ENCODE measurements at regions not wholly inside any gene's neighbourhood (a gene's known extent, or its start where the extent isn't known, plus 50 kb on each side); places are given as distances from the start of the nearest gene placed in this dataset.

DNA sequence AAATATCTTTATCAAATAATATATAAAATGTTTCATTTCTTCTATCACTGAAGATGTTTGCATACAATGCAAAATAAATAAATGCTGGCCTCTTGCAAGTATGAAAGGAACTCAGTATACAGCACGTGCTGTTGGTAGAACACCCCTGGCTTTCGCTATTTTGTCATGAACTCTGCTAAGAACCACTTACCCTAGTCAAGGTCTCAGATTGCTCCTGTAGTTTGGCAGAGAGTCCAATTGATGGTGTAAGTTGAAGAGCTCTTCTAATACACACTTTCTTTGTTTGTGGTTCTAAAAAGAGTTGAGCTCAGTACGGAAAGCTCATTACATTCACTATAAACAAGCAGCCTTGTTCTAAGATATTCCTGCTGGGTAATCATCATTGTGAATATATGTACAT lies 1258.9 kb downstream of the EFNB2 start:
- DNase-seq (ENCODE audit: low read depth in 4 of 6, low spot score in 6 of 6) = no peak
- WGBS (ENCODE audit: insufficient coverage) = 60% methylated on average over 1 of the region's 3 CpGs

DNA sequence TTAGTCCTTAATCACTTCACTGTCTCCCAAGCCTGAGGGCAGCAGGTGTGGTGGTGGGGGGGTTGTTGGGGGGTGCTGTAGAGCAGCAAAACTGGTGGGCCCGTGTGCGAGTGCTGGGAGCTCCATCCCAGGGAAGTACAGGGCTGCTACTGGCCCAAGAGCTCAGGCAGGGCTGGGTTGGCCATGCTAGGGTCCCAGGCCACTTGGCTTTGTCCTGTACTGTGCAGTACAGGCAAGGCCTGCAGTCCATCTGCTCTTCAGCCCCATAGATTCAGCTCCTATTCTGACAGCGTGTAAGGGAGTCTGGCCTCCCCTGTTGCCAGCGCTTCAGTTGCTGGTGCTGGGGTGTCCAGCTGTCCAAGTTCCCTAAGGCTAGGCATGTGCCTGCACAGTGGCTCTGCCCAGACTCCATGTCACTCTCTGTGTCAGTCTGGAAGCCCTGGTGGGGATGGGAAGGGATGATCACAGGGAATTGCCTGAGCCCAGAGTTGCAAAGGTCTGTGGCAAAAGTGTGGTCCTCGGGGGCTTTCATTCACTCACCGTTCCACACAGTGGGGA lies 1261.7 kb downstream of the EFNB2 start:
- Histone ChIP-seq H3K4me3 (ENCODE audit: low read depth, low read length) (no peak overlapping the region), H3K9me3 (ENCODE audit: control insufficient read depth, insufficient read depth, low read length) (no peaks in the 10 kb centered on the region), H3K36me3 (ENCODE audit: control insufficient read depth, insufficient read depth, low read length) (no peaks in the 10 kb centered on the region), H3K4me1 (ENCODE audit: control insufficient read depth, insufficient read depth, low read length) (no peaks in the 10 kb centered on the region), H3K27me3 (ENCODE audit: control insufficient read depth, insufficient read depth, low read length) (no peaks in the 10 kb centered on the region), H3K27ac (ENCODE audit: low read depth, low read length) (no peak overlapping the region)
- WGBS (ENCODE audit: insufficient coverage) = 87% methylated on average over 6 of the region's 6 CpGs
- no peak for DNase-seq (ENCODE audit: low read depth in 4 of 6, low spot score in 6 of 6)

More for the DNA sequence above, 1258.9 kb downstream of the EFNB2 start:
- no peaks in the 10 kb centered on the region for H3K27me3 ChIP-seq (ENCODE audit: control insufficient read depth, insufficient read depth, low read length)
- H3K4me3 ChIP-seq (ENCODE audit: low read depth, low read length) = no peak overlapping the region
- no peaks in the 10 kb centered on the region for H3K4me1 ChIP-seq (ENCODE audit: control insufficient read depth, insufficient read depth, low read length)
- H3K36me3 ChIP-seq (ENCODE audit: control insufficient read depth, insufficient read depth, low read length) = no peaks in the 10 kb centered on the region
- H3K9me3 ChIP-seq (ENCODE audit: control insufficient read depth, insufficient read depth, low read length) = no peaks in the 10 kb centered on the region
- no peak overlapping the region for H3K27ac ChIP-seq (ENCODE audit: low read depth, low read length)

- H3K27me3 ChIP-seq (ENCODE audit: control insufficient read depth, insufficient read depth, low read length) = no peaks in the 10 kb centered on the region
- WGBS (ENCODE audit: insufficient coverage) = 88% methylated on average over 7 of the region's 13 CpGs
Measured at GRCh38 chr13:105272660-105273631, 1262.5 kb downstream of the EFNB2 start.

GRCh38 chr13:105266615-105267014 lies 1268.8 kb downstream of the EFNB2 start:
- H3K4me1 ChIP-seq (ENCODE audit: control insufficient read depth, insufficient read depth, low read length) = no peaks in the 10 kb centered on the region
- 50% methylated on average over 2 of the region's 2 CpGs for WGBS (ENCODE audit: insufficient coverage)
- no peak for DNase-seq (ENCODE audit: low read depth in 4 of 6, low spot score in 6 of 6)

More at GRCh38 chr13:105272660-105273631, 1262.5 kb downstream of the EFNB2 start:
- Histone ChIP-seq H3K36me3 (ENCODE audit: control insufficient read depth, insufficient read depth, low read length) (no peaks in the 10 kb centered on the region), H3K9me3 (ENCODE audit: control insufficient read depth, insufficient read depth, low read length) (no peaks in the 10 kb centered on the region), H3K27ac (ENCODE audit: low read depth, low read length) (no peak overlapping the region), H3K4me3 (ENCODE audit: low read depth, low read length) (no peak overlapping the region), H3K4me1 (ENCODE audit: control insufficient read depth, insufficient read depth, low read length) (no peaks in the 10 kb centered on the region)
- no peak for DNase-seq (ENCODE audit: low read depth in 4 of 6, low spot score in 6 of 6)

GRCh38 chr13:105262579-105262978 lies 1272.9 kb downstream of the EFNB2 start:
- H3K4me3 ChIP-seq (ENCODE audit: low read depth, low read length) = no peak overlapping the region
- no peaks in the 10 kb centered on the region for H3K27me3 ChIP-seq (ENCODE audit: control insufficient read depth, insufficient read depth, low read length)
- WGBS (ENCODE audit: insufficient coverage) = no CpG with 5 or more reads among the region's 2 CpGs
- no peak for DNase-seq (ENCODE audit: low read depth in 4 of 6, low spot score in 6 of 6)
- no peak overlapping the region for H3K27ac ChIP-seq (ENCODE audit: low read depth, low read length)
- no peaks in the 10 kb centered on the region for H3K9me3 ChIP-seq (ENCODE audit: control insufficient read depth, insufficient read depth, low read length)
- H3K4me1 ChIP-seq (ENCODE audit: control insufficient read depth, insufficient read depth, low read length) = no peaks in the 10 kb centered on the region
- no peaks in the 10 kb centered on the region for H3K36me3 ChIP-seq (ENCODE audit: control insufficient read depth, insufficient read depth, low read length)

More at GRCh38 chr13:105266615-105267014, 1268.8 kb downstream of the EFNB2 start:
- Histone ChIP-seq H3K27ac (ENCODE audit: low read depth, low read length) (no peak overlapping the region), H3K27me3 (ENCODE audit: control insufficient read depth, insufficient read depth, low read length) (no peaks in the 10 kb centered on the region), H3K4me3 (ENCODE audit: low read depth, low read length) (no peak overlapping the region), H3K36me3 (ENCODE audit: control insufficient read depth, insufficient read depth, low read length) (no peaks in the 10 kb centered on the region), H3K9me3 (ENCODE audit: control insufficient read depth, insufficient read depth, low read length) (no peaks in the 10 kb centered on the region)

- no peak overlapping the region for H3K4me3 ChIP-seq (ENCODE audit: low read depth, low read length)
- no peak overlapping the region for H3K27ac ChIP-seq (ENCODE audit: low read depth, low read length)
- 94% methylated on average over 2 of the region's 6 CpGs for WGBS (ENCODE audit: insufficient coverage)
- no peak for DNase-seq (ENCODE audit: low read depth in 4 of 6, low spot score in 6 of 6)
- no peaks in the 10 kb centered on the region for H3K36me3 ChIP-seq (ENCODE audit: control insufficient read depth, insufficient read depth, low read length)
- H3K4me1 ChIP-seq (ENCODE audit: control insufficient read depth, insufficient read depth, low read length) = no peaks in the 10 kb centered on the region
- no peaks in the 10 kb centered on the region for H3K27me3 ChIP-seq (ENCODE audit: control insufficient read depth, insufficient read depth, low read length)
- H3K9me3 ChIP-seq (ENCODE audit: control insufficient read depth, insufficient read depth, low read length) = no peaks in the 10 kb centered on the region
Measured at GRCh38 chr13:105259426-105259825, 1276.0 kb downstream of the EFNB2 start.

DNA sequence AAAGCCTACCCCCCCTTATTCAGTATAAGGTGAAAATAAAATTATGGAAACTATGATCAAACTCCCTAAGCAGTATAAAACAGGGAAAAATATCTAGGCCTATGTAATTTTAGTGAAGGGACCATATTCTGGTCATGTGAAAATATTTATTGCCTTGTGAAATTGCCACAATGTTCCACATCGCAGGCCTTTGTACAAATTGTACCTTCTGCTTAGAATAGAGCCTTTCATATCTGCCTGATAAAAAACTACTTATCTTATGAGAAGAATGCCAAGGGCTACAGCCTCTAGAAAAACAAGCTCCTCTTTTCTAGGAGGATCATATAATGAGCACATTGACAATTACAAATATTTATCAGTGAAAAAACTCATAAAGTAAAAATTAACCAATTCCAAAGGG lies 1280.0 kb downstream of the EFNB2 start:
- no CpG with 5 or more reads among the region's 1 CpG for WGBS (ENCODE audit: insufficient coverage)
- H3K27ac ChIP-seq (ENCODE audit: low read depth, low read length) = no peak overlapping the region
- no peak for DNase-seq (ENCODE audit: low read depth in 4 of 6, low spot score in 6 of 6)
- H3K9me3 ChIP-seq (ENCODE audit: control insufficient read depth, insufficient read depth, low read length) = no peaks in the 10 kb centered on the region
- no peaks in the 10 kb centered on the region for H3K36me3 ChIP-seq (ENCODE audit: control insufficient read depth, insufficient read depth, low read length)
- no peak overlapping the region for H3K4me3 ChIP-seq (ENCODE audit: low read depth, low read length)
- no peaks in the 10 kb centered on the region for H3K27me3 ChIP-seq (ENCODE audit: control insufficient read depth, insufficient read depth, low read length)
- H3K4me1 ChIP-seq (ENCODE audit: control insufficient read depth, insufficient read depth, low read length) = no peaks in the 10 kb centered on the region

GRCh38 chr13:105251293-105251692 lies 1284.2 kb downstream of the EFNB2 start:
- H3K9me3 ChIP-seq (ENCODE audit: control insufficient read depth, insufficient read depth, low read length) = no peaks in the 10 kb centered on the region
- H3K27me3 ChIP-seq (ENCODE audit: control insufficient read depth, insufficient read depth, low read length) = no peaks in the 10 kb centered on the region
- no peaks in the 10 kb centered on the region for H3K36me3 ChIP-seq (ENCODE audit: control insufficient read depth, insufficient read depth, low read length)
- H3K4me3 ChIP-seq (ENCODE audit: low read depth, low read length) = no peak overlapping the region
- no peak for DNase-seq (ENCODE audit: low read depth in 4 of 6, low spot score in 6 of 6)
- H3K27ac ChIP-seq (ENCODE audit: low read depth, low read length) = no peak overlapping the region
- H3K4me1 ChIP-seq (ENCODE audit: control insufficient read depth, insufficient read depth, low read length) = no peaks in the 10 kb centered on the region

DNA sequence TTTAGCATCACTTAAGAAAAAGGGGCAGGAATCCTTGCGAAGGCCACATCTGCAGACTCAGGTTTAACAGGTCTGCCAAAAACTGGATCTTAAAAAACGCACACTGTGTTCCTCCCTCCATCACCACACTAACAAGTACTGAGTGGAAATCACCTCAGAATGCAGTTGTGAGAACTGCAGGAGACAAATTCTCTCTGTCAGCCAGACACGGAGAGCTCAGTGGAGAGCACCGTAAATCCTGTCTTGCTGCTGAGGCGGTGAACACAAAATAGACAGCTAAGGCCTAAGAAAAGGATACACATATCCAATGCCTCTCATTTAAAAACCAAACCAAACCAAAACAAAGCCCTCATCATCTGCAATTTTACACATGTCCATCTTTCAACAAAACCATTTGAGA lies 1287.6 kb downstream of the EFNB2 start:
- DNase-seq (ENCODE audit: low read depth in 4 of 6, low spot score in 6 of 6) = peak in 2 of 6 donors; percentile 11 to 78
- Histone ChIP-seq H3K4me1 (ENCODE audit: control insufficient read depth, insufficient read depth, low read length) (no peaks in the 10 kb centered on the region), H3K27me3 (ENCODE audit: control insufficient read depth, insufficient read depth, low read length) (no peaks in the 10 kb centered on the region), H3K27ac (ENCODE audit: low read depth, low read length) (no peak overlapping the region), H3K9me3 (ENCODE audit: control insufficient read depth, insufficient read depth, low read length) (no peaks in the 10 kb centered on the region), H3K4me3 (ENCODE audit: low read depth, low read length) (no peak overlapping the region), H3K36me3 (ENCODE audit: control insufficient read depth, insufficient read depth, low read length) (no peaks in the 10 kb centered on the region)
- WGBS (ENCODE audit: insufficient coverage) = 27% methylated on average over 3 of the region's 5 CpGs

DNA sequence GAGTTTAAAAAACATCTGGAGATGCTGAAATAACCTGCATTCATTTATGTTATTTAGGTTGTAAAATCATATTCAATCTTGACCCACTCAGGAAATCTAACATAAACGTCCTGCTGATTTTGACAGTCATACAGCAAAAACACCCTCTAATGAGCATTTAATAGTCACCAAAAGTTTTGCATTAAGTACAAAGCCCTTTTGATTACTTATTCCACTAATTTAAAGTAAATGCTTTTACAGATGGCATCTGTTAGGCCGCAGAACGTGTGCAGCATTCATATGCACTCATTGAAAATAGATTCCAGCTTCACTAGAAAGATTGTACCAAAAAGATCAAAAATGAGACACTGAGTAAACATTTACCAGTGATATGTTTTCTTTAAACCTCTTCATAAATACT lies 1295.1 kb downstream of the EFNB2 start:
- WGBS (ENCODE audit: insufficient coverage) = no CpG with 5 or more reads among the region's 3 CpGs
- no peaks in the 10 kb centered on the region for H3K36me3 ChIP-seq (ENCODE audit: control insufficient read depth, insufficient read depth, low read length)
- H3K27me3 ChIP-seq (ENCODE audit: control insufficient read depth, insufficient read depth, low read length) = no peaks in the 10 kb centered on the region
- H3K4me3 ChIP-seq (ENCODE audit: low read depth, low read length) = no peak overlapping the region
- H3K27ac ChIP-seq (ENCODE audit: low read depth, low read length) = no peak overlapping the region
- peak in 2 of 6 donors; percentile 38 to 55 for DNase-seq (ENCODE audit: low read depth in 4 of 6, low spot score in 6 of 6)
- H3K9me3 ChIP-seq (ENCODE audit: control insufficient read depth, insufficient read depth, low read length) = no peaks in the 10 kb centered on the region
- no peaks in the 10 kb centered on the region for H3K4me1 ChIP-seq (ENCODE audit: control insufficient read depth, insufficient read depth, low read length)
